ENCODE measurements at regions not wholly inside any gene's neighbourhood (a gene's known extent, or its start where the extent isn't known, plus 50 kb on each side); places are given as distances from the start of the nearest gene placed in this dataset.

GRCh38 chr7:80392229-80393169 lies 119.4 kb downstream of the GNAT3 start:
- TF ChIP-seq EZH2 (IDR thresholded peaks at IDR 0.05) = no peak
- TF ChIP-seq POLR2AphosphoS5 (IDR thresholded peaks at IDR 0.05; ENCODE audit: borderline replicate concordance, low read depth, low read length) = no peak
- TF ChIP-seq FOXP2 (optimal IDR thresholded peaks at IDR 0.05; ENCODE audit: control extremely low read depth, extremely low read length, insufficient read depth) = no peak
